ENCODE measurements at regions not wholly inside any gene's neighbourhood (a gene's known extent, or its start where the extent isn't known, plus 50 kb on each side); places are given as distances from the start of the nearest gene placed in this dataset.

DNA sequence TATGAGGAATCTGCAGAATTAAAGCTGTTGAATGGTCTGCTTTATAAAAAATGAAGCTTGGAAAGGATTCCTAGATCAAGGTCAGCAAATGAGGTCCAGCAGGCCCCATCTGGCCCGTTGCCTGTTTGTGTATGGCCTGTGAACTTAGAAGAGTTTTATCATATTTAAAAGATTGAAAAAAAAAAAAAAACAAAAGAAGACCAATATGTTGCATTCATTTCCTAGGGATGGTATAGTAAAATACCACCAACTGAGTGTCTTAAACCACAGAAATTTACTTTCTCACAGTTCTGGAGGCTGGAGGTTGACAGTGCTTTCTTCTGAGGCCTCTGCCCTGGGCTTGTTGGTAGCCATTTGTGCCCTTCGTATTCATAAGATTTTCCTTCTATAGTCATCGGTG, 109.2 kb downstream of the PPP1R3A start:
- Histone ChIP-seq H3K9me3 (ENCODE audit: control insufficient read depth in 4 of 4, low read length in 3 of 4) (no peaks in the 10 kb centered on the region), H3K27ac (ENCODE audit: low read depth in 1 of 2, low read length in 2 of 2) (no peak overlapping the region), H3K36me3 (ENCODE audit: control insufficient read depth in 4 of 4, insufficient read depth in 3 of 4, low read depth in 1 of 4, low read length in 3 of 4) (no peaks in the 10 kb centered on the region), H3K9ac (ENCODE audit: low read depth in 1 of 2, low read length in 2 of 2) (no peak overlapping the region), H3K27me3 (ENCODE audit: control insufficient read depth in 4 of 4, insufficient read depth in 4 of 4, low read length in 3 of 4) (no peaks in the 10 kb centered on the region), H3K4me3 (ENCODE audit: low read depth in 1 of 3, low read length in 3 of 3) (no peak overlapping the region), H3K4me1 (ENCODE audit: control insufficient read depth in 4 of 4, insufficient read depth in 4 of 4, low read length in 3 of 4) (no peaks in the 10 kb centered on the region)
- no peak for TF ChIP-seq YY1 (IDR thresholded peaks at IDR 0.05)
- TF ChIP-seq TAF1 (conservative IDR thresholded peaks at IDR 0.05) = no peak
- TF ChIP-seq, protein P1, sequence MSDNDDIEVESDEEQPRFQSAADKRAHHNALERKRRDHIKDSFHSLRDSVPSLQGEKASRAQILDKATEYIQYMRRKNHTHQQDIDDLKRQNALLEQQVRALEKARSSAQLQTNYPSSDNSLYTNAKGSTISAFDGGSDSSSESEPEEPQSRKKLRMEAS (IDR thresholded peaks at IDR 0.05) = no peak
- TF ChIP-seq GABPA (IDR thresholded peaks at IDR 0.05 in 1 of 2, conservative IDR thresholded peaks at IDR 0.05 in 1 of 2) = no peak
- TF ChIP-seq RXRA (IDR thresholded peaks at IDR 0.05) = no peak
- TF ChIP-seq EGR1 (IDR thresholded peaks at IDR 0.05; ENCODE audit: low read depth in 2 of 2) = no peak
- no peak for TF ChIP-seq RAD21 (IDR thresholded peaks at IDR 0.05)
- TF ChIP-seq, protein P2, sequence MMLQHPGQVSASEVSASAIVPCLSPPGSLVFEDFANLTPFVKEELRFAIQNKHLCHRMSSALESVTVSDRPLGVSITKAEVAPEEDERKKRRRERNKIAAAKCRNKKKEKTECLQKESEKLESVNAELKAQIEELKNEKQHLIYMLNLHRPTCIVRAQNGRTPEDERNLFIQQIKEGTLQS (IDR thresholded peaks at IDR 0.05) = no peak
- no peak for TF ChIP-seq SP1 (IDR thresholded peaks at IDR 0.05)
- no peak for TF ChIP-seq FOXA2 (IDR thresholded peaks at IDR 0.05)
- no peak for TF ChIP-seq NR2F2 (IDR thresholded peaks at IDR 0.05)
- TF ChIP-seq, protein P3, sequence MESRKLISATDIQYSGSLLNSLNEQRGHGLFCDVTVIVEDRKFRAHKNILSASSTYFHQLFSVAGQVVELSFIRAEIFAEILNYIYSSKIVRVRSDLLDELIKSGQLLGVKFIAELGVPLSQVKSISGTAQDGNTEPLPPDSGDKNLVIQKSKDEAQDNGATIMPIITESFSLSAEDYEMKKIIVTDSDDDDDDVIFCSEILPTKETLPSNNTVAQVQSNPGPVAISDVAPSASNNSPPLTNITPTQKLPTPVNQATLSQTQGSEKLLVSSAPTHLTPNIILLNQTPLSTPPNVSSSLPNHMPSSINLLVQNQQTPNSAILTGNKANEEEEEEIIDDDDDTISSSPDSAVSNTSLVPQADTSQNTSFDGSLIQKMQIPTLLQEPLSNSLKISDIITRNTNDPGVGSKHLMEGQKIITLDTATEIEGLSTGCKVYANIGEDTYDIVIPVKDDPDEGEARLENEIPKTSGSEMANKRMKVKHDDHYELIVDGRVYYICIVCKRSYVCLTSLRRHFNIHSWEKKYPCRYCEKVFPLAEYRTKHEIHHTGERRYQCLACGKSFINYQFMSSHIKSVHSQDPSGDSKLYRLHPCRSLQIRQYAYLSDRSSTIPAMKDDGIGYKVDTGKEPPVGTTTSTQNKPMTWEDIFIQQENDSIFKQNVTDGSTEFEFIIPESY (IDR thresholded peaks at IDR 0.05) = no peak
- no peak for TF ChIP-seq FOXA1 (IDR thresholded peaks at IDR 0.05)
- TF ChIP-seq, protein P4, sequence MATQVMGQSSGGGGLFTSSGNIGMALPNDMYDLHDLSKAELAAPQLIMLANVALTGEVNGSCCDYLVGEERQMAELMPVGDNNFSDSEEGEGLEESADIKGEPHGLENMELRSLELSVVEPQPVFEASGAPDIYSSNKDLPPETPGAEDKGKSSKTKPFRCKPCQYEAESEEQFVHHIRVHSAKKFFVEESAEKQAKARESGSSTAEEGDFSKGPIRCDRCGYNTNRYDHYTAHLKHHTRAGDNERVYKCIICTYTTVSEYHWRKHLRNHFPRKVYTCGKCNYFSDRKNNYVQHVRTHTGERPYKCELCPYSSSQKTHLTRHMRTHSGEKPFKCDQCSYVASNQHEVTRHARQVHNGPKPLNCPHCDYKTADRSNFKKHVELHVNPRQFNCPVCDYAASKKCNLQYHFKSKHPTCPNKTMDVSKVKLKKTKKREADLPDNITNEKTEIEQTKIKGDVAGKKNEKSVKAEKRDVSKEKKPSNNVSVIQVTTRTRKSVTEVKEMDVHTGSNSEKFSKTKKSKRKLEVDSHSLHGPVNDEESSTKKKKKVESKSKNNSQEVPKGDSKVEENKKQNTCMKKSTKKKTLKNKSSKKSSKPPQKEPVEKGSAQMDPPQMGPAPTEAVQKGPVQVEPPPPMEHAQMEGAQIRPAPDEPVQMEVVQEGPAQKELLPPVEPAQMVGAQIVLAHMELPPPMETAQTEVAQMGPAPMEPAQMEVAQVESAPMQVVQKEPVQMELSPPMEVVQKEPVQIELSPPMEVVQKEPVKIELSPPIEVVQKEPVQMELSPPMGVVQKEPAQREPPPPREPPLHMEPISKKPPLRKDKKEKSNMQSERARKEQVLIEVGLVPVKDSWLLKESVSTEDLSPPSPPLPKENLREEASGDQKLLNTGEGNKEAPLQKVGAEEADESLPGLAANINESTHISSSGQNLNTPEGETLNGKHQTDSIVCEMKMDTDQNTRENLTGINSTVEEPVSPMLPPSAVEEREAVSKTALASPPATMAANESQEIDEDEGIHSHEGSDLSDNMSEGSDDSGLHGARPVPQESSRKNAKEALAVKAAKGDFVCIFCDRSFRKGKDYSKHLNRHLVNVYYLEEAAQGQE (IDR thresholded peaks at IDR 0.05) = no peak
- TF ChIP-seq HNF4G (IDR thresholded peaks at IDR 0.05) = no peak
- no peak for TF ChIP-seq HNF4A (conservative IDR thresholded peaks at IDR 0.05)
- no peak for DNase-seq (ENCODE audit: low spot score)
- 73% methylated on average over 3 of the region's 3 CpGs for WGBS

DNA sequence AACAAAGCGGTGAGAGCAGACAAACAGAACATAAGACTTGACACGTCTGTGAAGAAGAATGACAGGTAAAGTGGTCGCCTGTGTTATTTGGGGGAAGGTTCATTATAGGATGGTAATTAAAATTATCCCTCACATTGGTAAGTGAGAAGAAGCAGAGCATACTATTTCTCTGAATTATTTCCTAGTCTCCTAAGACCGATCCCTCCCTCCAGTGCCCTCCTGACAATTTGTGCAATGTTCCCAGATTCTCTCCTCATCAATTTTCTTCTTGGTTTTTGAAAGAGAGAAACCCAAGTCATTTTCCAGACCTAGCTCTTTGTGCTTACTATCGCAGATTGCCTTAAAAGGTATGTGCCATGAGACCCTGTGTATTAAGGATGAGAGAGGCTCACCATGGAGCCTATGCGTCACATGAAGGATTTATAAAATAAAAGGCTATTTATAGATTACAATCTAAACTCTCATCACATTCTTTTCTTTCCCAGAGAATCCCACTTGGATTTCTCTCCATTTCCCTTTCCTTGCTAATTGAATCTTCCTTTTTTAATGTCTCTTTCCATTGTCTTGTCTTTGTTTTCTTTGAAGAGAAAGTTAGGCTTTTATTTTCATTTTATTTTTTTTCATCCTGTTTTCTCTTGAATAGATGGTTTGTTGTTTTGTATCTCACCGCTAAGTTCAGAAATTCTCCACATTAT, 112.0 kb downstream of the PPP1R3A start:
- no peak overlapping the region for H3K27ac ChIP-seq (ENCODE audit: low read depth in 1 of 2, low read length in 2 of 2)
- no peak for TF ChIP-seq TAF1 (conservative IDR thresholded peaks at IDR 0.05)
- no peak for TF ChIP-seq YY1 (IDR thresholded peaks at IDR 0.05)
- no peak for TF ChIP-seq SP1 (IDR thresholded peaks at IDR 0.05)
- no peak for TF ChIP-seq EGR1 (IDR thresholded peaks at IDR 0.05; ENCODE audit: low read depth in 2 of 2)
- no peak for TF ChIP-seq JUND (IDR thresholded peaks at IDR 0.05)
- TF ChIP-seq, protein P4 (IDR thresholded peaks at IDR 0.05) = no peak
- TF ChIP-seq FOXA2 (IDR thresholded peaks at IDR 0.05) = no peak
- TF ChIP-seq, protein P1 (IDR thresholded peaks at IDR 0.05) = no peak
- TF ChIP-seq, protein P2 (IDR thresholded peaks at IDR 0.05) = no peak
- TF ChIP-seq GABPA (IDR thresholded peaks at IDR 0.05 in 1 of 2, conservative IDR thresholded peaks at IDR 0.05 in 1 of 2) = no peak
- H3K9me3 ChIP-seq (ENCODE audit: control insufficient read depth in 4 of 4, low read length in 3 of 4) = no peaks in the 10 kb centered on the region
- no peaks in the 10 kb centered on the region for H3K36me3 ChIP-seq (ENCODE audit: control insufficient read depth in 4 of 4, insufficient read depth in 3 of 4, low read depth in 1 of 4, low read length in 3 of 4)
- H3K9ac ChIP-seq (ENCODE audit: low read depth in 1 of 2, low read length in 2 of 2) = no peak overlapping the region
- no peaks in the 10 kb centered on the region for H3K4me1 ChIP-seq (ENCODE audit: control insufficient read depth in 4 of 4, insufficient read depth in 4 of 4, low read length in 3 of 4)
- H3K27me3 ChIP-seq (ENCODE audit: control insufficient read depth in 4 of 4, insufficient read depth in 4 of 4, low read length in 3 of 4) = no peaks in the 10 kb centered on the region
- DNase-seq (ENCODE audit: low spot score) = no peak
- WGBS = 72% methylated on average over 7 of the region's 7 CpGs
- H3K4me3 ChIP-seq (ENCODE audit: low read depth in 1 of 3, low read length in 3 of 3) = no peak overlapping the region

Measured in liver (tissue), 7 donors.